ENCODE measurements at regions not wholly inside any gene's neighbourhood (a gene's known extent, or its start where the extent isn't known, plus 50 kb on each side); places are given as distances from the start of the nearest gene placed in this dataset.

DNA sequence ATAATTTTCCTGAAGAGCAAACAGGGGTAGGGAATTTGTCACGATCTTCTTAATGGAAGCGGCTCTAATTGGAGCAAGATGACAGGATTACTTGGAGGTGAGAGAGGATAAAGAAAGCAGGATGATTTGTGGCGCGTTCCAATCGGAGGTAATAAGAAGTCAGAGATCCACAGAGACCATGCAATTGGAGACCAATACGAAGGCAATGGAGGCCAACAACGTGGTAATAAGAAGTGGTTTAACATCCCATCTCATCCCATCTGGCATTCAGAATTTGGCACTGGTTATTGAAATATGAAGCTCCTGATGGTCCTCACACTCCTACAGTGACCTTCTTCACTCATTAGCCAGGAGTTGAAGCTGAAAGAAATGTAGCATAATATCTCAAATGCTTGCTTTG lies 130.6 kb downstream of the DLEU7 start:
- FAIRE-seq (no peak), DNase-seq (ENCODE audit: insufficient read length, low spot score) (no peak)

DNA sequence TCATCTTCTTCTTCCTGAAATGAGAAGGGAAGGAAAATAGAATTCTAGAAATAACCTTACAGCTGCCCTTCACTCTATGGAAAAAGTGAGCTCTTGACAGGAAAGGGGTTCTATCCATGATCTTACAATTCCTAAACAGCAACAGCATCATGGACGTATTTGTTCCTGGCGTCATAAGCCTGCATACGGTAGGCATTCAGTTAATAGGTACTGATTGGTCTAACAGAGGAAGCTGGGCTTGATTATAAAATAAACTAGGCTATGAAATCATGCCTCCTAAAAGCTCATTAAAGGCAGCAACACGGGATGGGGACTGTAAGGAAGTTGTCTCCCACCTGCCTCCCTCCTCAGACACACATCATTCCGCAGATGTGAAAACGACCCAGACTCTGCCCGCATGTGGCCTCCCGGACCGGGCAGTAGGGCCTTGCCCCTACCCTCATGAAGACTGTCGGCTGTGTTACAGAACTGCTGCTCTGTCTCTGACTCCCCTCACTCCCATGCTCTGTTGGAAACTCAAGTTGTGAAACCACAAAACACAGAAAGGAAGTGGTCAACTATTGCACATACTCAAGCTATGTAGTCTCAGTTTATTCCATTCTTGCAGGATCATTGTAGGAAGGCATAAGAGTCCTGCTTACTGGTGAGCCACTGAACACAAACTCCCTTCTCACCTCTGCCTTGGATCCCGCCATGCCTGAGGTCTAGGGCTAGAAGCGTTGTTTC lies 129.8 kb downstream of the DLEU7 start:
- DNase-seq (ENCODE audit: insufficient read length, low spot score) (peak; percentile 28), FAIRE-seq (peak; percentile 76)

DNA sequence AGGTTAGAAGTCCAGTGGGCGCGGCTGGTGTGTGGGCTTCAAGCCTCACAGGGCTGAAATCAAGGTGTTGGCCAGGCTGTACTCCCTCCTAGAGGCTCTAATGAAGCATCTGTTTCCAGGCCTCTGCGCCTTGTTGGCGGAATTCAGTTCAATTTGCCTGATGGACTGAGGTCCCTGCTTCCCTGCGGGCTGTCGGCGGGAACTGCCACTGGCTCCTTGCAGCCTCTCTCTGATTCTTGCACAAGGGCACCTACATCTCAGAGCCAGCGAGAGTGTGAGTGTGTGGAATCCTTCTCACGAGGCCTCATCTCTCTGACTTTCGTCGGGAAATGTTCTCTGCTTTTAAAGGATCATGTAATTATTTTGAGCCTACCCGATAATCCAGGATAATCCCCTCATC lies 128.6 kb downstream of the DLEU7 start:
- FAIRE-seq (no peak), DNase-seq (ENCODE audit: insufficient read length, low spot score) (no peak)

- DNase-seq (ENCODE audit: insufficient read length, low spot score) (no peak), FAIRE-seq (no peak)
These were observed 127.9 kb downstream of the DLEU7 start for GRCh38 chr13:50715402-50716146.

DNA sequence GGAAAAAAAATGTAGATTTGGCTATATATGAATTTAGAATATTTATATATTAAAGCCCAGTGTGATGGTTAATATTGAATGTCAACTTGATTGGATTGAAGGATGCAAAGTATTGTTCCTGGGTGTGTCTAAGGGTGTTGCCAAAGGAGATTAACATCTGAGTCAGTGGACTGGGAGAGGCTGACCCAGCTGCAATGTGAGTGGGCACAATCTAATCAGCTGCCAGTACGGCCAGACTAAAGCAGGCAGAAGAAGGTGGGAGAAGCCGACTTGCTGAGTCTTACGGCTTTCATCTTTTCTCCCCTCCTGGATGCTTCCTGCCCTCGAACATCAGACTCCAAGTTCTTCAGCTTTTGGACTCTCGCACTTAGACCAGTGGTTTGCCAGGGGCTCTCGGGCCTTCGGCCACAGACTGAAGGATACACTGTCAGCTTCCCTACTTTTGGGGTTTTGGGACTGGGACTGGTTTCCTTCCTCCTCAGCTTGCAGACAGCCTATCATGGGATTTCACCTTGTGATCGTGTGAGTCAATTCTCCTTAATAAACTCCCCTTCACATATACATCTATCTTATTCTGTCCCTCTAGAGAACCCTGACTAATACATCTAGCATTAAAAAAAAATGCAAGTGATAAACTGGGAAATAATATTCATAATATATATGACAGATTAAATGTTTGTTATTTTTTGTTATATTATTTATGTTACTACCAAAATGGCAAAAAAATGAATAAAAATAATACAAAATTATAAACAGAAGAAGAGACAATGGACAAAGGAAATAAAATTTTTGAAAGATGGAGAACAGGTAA lies 122.4 kb downstream of the DLEU7 start:
- FAIRE-seq (no peak), DNase-seq (ENCODE audit: insufficient read length, low spot score) (no peak)

DNA sequence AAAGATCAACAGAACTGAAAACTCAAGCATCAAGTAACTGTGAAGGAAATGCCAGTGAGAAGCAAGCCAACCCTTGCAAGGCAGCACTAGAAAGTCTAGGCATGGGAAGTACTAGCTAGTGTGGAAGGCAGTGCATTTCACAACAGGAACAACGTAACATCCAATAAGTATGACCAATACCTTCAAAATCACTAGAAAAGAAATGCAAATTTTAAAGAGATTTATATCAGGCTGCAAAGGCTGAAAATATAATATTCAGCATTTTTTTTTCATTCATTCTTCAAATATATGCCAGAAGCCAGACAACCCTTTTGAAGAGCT lies 121.9 kb downstream of the DLEU7 start:
- DNase-seq (ENCODE audit: insufficient read length, low spot score) (no peak), FAIRE-seq (no peak)

GRCh38 chr13:50722440-50723125 lies 120.9 kb downstream of the DLEU7 start:
- no peak for FAIRE-seq
- DNase-seq (ENCODE audit: insufficient read length, low spot score), result no peak

DNA sequence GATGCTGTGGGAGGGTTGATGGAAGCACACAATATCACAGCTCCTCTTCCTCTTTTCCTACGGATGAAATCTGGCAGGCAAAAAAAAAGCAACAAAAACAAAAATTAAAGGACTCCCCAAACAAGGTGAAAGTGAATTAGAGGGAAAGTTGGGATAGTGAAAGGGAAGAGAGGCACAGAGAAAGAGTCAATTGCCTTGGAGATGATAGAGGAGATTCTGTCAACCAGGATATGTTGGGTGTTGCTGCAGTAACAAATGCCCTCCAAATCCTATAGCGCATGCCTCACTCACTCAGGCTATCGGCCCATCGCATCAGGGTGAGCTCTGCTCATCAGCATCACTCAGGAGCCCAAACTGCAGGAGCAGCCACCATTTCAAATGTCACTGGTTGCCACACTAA lies 119.1 kb downstream of the DLEU7 start:
- FAIRE-seq (no peak), DNase-seq (ENCODE audit: insufficient read length, low spot score) (no peak)

GRCh38 chr13:50724913-50725312 lies 118.6 kb downstream of the DLEU7 start:
- no peak for FAIRE-seq
- no peak for DNase-seq (ENCODE audit: insufficient read length, low spot score)

GRCh38 chr13:50726164-50726563 lies 117.3 kb downstream of the DLEU7 start:
- FAIRE-seq (no peak), DNase-seq (ENCODE audit: insufficient read length, low spot score) (no peak)

DNA sequence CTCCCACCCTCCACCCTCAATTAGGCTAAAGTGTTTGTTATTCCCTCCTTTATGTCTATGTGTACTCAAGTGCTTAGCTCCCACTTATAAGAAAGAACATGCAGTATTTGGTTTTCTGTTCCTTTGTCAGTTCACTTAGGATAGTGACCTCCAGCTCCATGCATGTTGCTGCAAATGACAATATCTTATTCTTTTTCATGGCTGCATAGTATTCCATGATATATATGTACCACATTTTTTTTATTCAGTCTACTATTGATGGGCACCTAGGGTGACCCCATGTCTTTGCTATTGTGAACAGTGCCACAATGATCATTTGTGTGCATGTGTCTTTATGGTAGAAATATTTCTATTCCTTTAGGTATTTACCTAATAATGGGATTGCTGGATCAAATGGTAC lies 114.3 kb downstream of the DLEU7 start:
- no peak for DNase-seq (ENCODE audit: insufficient read length, low spot score)
- FAIRE-seq, result no peak

DNA sequence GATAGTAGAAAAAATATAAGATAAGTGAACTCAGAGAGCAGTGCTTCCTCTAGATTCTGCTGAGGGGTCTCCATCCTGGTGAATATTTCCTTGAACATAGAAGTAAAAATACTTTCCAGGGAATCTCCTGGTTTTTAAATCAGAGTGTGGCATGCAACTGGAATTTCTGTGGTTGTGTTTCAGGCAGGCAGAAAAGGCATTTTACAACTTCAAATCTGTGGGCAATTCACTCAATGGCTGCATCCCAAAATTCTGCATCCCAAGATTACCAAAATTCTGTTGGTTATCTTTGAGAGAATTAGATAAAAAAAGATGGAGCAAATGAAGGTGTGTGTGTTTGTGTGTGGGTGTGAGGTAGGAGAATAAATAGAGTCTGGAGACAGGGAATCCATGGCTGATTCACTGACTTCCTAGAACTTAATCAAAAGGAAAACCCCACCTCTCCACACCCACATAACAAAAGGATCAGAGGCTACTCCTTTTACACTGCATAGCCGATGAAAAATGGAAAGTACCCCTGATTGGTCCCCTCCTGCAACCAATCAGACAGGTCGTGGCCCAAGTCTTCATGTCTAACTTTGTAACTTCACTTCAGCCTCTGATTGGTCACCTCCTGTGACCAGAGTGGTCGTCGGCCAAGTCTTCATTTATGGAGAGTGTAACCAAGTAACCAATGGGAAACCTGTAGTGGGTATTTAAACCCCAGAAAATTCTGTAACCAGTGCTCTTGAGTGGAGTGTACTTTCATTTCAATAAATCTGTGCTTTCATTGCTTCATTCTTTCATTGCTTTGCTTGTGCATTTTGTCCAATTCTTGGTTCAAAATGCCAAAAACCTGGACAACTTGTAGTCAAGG lies 112.8 kb downstream of the DLEU7 start:
- DNase-seq (ENCODE audit: insufficient read length, low spot score) (no peak), FAIRE-seq (peak; percentile 37)

GRCh38 chr13:50731400-50731799 lies 112.1 kb downstream of the DLEU7 start:
- peak; percentile 64 for FAIRE-seq
- DNase-seq (ENCODE audit: insufficient read length, low spot score), result no peak

- DNase-seq (ENCODE audit: insufficient read length, low spot score) (no peak), FAIRE-seq (peak; percentile 8)
These were observed 110.8 kb downstream of the DLEU7 start for GRCh38 chr13:50732712-50733111.

GRCh38 chr13:50733392-50733791 lies 110.1 kb downstream of the DLEU7 start:
- no peak for DNase-seq (ENCODE audit: insufficient read length, low spot score)
- no peak for FAIRE-seq

DNA sequence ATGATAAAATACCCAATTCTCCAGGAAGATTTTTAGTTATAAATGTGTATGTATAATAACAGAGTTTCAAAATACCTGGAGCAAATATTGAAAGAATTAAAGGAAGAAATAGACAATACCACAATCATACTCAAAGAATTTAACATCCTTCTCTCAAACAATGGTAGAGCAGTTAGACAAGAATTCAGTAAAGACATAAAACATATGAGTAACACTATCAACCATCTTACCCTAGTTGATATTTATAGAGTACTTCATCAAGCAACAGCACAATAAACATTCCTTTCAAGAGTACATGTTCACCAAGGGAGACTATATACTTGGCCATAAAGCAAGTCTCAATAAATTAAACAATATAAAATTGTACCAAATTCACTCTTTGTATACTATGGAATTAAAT lies 108.4 kb downstream of the DLEU7 start:
- DNase-seq (ENCODE audit: insufficient read length, low spot score) (no peak), FAIRE-seq (no peak)

GRCh38 chr13:50740052-50740741 lies 103.3 kb downstream of the DLEU7 start:
- FAIRE-seq (no peak), DNase-seq (ENCODE audit: insufficient read length, low spot score) (no peak)

GRCh38 chr13:50742353-50742752 lies 101.1 kb downstream of the DLEU7 start:
- no peak for DNase-seq (ENCODE audit: insufficient read length, low spot score)
- FAIRE-seq, result no peak

GRCh38 chr13:50742968-50743367 lies 100.5 kb downstream of the DLEU7 start:
- FAIRE-seq (no peak), DNase-seq (ENCODE audit: insufficient read length, low spot score) (no peak)
